ENCODE measurements at regions not wholly inside any gene's neighbourhood (a gene's known extent, or its start where the extent isn't known, plus 50 kb on each side); places are given as distances from the start of the nearest gene placed in this dataset.

DNA sequence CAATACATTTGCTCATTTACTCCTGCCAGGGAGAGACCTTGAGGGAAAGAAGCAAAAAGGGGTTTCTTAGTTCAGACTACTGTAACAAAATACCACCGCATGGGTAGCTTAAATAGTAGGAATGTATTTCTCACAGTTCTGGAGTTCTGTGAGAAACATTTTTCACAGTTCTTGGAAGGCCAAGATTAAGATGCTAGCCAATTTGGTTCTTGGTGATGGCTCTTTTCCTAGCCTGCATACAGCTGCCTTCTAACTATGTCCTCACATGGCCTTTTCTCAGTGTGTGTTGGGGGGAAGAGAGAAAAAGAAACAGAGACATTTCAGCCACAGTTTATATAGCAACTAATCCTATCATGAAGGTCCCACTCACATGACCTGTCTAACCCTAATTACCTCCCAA is 1644.7 kb upstream of the C9orf72 start:
- no peak overlapping the region for H2AFZ ChIP-seq (ENCODE audit: control insufficient read depth, low read depth, low read length)
- no peak overlapping the region for H3K9ac ChIP-seq (ENCODE audit: control insufficient read depth, insufficient read depth, low read length)
- H3K4me2 ChIP-seq (ENCODE audit: control insufficient read depth, insufficient read depth), result no peak overlapping the region
- H3K27me3 ChIP-seq (replicated peaks in 1 of 2; ENCODE audit: control insufficient read depth in 2 of 2, insufficient read depth in 2 of 2, low read length in 1 of 2), result peaks cover 0 to 3% of the 10 kb centered on the region in 2 experiments; a peak in 3 of 4 replicates
- H3K4me3 ChIP-seq, result no peak overlapping the region
- no peak overlapping the region for H3K27ac ChIP-seq (ENCODE audit: control insufficient read depth, insufficient read depth)
- no peaks in the 10 kb centered on the region for H4K20me1 ChIP-seq (ENCODE audit: control insufficient read depth, insufficient read depth)
- ATAC-seq, result no peak
- intact Hi-C loops (cut with micrococcal nuclease; ENCODE audit: unreplicated experiment), result loop anchor here (10.0 kb wide), 1 partner anchor 63 kb away; no protein-coding TSS in a partner anchor
- in situ Hi-C loops (cut with MboI), result no loop called here
- RAD21 ChIA-PET (ENCODE audit: unreplicated experiment), result no interaction called here
- H3K36me3 ChIP-seq (ENCODE audit: control insufficient read depth in 2 of 2, insufficient read depth in 2 of 2, low read length in 1 of 2), result no peaks in the 10 kb centered on the region
- WGBS (ENCODE audit: insufficient coverage, insufficient replicate concordance, low lambda C conversion rate, missing lambda C conversion rate), result 64% methylated on average over 1 of the region's 1 CpG
- TF ChIP-seq CREM (IDR thresholded peaks at IDR 0.05; ENCODE audit: low read depth) (no peak), JUND (IDR thresholded peaks at IDR 0.05; ENCODE audit: low read depth, low read length) (no peak), BMI1 (IDR thresholded peaks at IDR 0.05; ENCODE audit: borderline replicate concordance) (no peak), BHLHE40 (IDR thresholded peaks at IDR 0.05; ENCODE audit: borderline replicate concordance in 1 of 2, low read depth in 2 of 2, low read length in 1 of 2) (no peak)
- TF ChIP-seq, protein P1, sequence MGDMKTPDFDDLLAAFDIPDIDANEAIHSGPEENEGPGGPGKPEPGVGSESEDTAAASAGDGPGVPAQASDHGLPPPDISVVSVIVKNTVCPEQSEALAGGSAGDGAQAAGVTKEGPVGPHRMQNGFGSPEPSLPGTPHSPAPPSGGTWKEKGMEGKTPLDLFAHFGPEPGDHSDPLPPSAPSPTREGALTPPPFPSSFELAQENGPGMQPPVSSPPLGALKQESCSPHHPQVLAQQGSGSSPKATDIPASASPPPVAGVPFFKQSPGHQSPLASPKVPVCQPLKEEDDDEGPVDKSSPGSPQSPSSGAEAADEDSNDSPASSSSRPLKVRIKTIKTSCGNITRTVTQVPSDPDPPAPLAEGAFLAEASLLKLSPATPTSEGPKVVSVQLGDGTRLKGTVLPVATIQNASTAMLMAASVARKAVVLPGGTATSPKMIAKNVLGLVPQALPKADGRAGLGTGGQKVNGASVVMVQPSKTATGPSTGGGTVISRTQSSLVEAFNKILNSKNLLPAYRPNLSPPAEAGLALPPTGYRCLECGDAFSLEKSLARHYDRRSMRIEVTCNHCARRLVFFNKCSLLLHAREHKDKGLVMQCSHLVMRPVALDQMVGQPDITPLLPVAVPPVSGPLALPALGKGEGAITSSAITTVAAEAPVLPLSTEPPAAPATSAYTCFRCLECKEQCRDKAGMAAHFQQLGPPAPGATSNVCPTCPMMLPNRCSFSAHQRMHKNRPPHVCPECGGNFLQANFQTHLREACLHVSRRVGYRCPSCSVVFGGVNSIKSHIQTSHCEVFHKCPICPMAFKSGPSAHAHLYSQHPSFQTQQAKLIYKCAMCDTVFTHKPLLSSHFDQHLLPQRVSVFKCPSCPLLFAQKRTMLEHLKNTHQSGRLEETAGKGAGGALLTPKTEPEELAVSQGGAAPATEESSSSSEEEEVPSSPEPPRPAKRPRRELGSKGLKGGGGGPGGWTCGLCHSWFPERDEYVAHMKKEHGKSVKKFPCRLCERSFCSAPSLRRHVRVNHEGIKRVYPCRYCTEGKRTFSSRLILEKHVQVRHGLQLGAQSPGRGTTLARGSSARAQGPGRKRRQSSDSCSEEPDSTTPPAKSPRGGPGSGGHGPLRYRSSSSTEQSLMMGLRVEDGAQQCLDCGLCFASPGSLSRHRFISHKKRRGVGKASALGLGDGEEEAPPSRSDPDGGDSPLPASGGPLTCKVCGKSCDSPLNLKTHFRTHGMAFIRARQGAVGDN (IDR thresholded peaks at IDR 0.05), result no peak
- H3K79me2 ChIP-seq (ENCODE audit: control insufficient read depth, insufficient read depth, low read length), result no peaks in the 10 kb centered on the region
- no peaks in the 10 kb centered on the region for H3K9me3 ChIP-seq (replicated peaks; ENCODE audit: control insufficient read depth, insufficient read depth, low read length)
- DNase-seq (ENCODE audit: low read depth, low spot score), result no peak
- CTCF ChIA-PET, result no interaction called here
- SMC1A ChIA-PET (ENCODE audit: uncharacterized antibody, unreplicated experiment), result no interaction called here
- POLR2A ChIA-PET, result no interaction called here
- H3K4me1 ChIP-seq (ENCODE audit: control insufficient read depth, insufficient read depth, low read length), result no peaks in the 10 kb centered on the region
- no peak for FAIRE-seq
- no TSS peak for BruUV-seq (replicated peaks)
